ENCODE measurements at regions not wholly inside any gene's neighbourhood (a gene's known extent, or its start where the extent isn't known, plus 50 kb on each side); places are given as distances from the start of the nearest gene placed in this dataset.

DNA sequence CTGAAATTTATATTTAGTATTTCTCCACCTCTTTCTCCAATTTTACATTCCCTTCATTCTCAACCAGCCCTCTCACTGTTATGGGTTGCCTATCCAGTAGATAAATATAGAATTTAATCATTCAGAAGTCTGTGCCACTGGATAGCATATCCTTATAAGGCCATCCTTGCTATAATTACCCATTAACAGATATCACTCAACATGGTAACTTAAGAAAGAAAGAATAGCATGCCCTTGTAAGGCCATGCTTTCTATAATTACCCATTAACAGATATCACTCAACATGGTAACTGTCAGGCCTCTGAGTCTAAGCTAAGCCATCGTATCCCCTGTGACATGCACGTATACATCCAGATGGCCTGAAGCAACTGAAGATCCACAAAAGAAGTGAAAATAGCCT is 1137.4 kb upstream of the FAM98A start:
- TF ChIP-seq, protein P1, sequence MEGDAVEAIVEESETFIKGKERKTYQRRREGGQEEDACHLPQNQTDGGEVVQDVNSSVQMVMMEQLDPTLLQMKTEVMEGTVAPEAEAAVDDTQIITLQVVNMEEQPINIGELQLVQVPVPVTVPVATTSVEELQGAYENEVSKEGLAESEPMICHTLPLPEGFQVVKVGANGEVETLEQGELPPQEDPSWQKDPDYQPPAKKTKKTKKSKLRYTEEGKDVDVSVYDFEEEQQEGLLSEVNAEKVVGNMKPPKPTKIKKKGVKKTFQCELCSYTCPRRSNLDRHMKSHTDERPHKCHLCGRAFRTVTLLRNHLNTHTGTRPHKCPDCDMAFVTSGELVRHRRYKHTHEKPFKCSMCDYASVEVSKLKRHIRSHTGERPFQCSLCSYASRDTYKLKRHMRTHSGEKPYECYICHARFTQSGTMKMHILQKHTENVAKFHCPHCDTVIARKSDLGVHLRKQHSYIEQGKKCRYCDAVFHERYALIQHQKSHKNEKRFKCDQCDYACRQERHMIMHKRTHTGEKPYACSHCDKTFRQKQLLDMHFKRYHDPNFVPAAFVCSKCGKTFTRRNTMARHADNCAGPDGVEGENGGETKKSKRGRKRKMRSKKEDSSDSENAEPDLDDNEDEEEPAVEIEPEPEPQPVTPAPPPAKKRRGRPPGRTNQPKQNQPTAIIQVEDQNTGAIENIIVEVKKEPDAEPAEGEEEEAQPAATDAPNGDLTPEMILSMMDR (IDR thresholded peaks at IDR 0.05; ENCODE audit: control extremely low read depth in 1 of 3, insufficient read depth in 1 of 3, low read depth in 1 of 3, low read length in 3 of 3), result no peak
- TF ChIP-seq TAF1 (IDR thresholded peaks at IDR 0.05; ENCODE audit: low read depth, low read length), result no peak
- TF ChIP-seq ZNF274 (IDR thresholded peaks at IDR 0.05; ENCODE audit: borderline replicate concordance, extremely low read depth, low read length), result no peak
- TF ChIP-seq POLR2A (IDR thresholded peaks at IDR 0.05; ENCODE audit: control extremely low read depth in 1 of 2, low read depth in 2 of 2, low read length in 2 of 2), result no peak
- TF ChIP-seq ATF3 (IDR thresholded peaks at IDR 0.05; ENCODE audit: insufficient read depth, low read depth, low read length), result no peak
- no peak for TF ChIP-seq EGR1 (IDR thresholded peaks at IDR 0.05; ENCODE audit: borderline replicate concordance, low read depth, low read length)
- TF ChIP-seq SP2 (IDR thresholded peaks at IDR 0.05; ENCODE audit: low read length), result no peak
- TF ChIP-seq KDM5A (IDR thresholded peaks at IDR 0.05; ENCODE audit: low read length), result no peak
- TF ChIP-seq EZH2 (IDR thresholded peaks at IDR 0.05; ENCODE audit: low read depth, low read length, severe bottlenecking), result no peak
- no peak for TF ChIP-seq SRF (IDR thresholded peaks at IDR 0.05; ENCODE audit: low read depth, low read length)
- no peak for TF ChIP-seq HDAC6 (IDR thresholded peaks at IDR 0.05; ENCODE audit: low read depth, low read length)
- TF ChIP-seq HDAC2 (IDR thresholded peaks at IDR 0.05; ENCODE audit: borderline replicate concordance in 1 of 2, low read depth in 2 of 2, low read length in 2 of 2), result no peak
- TF ChIP-seq GTF2F1 (IDR thresholded peaks at IDR 0.05; ENCODE audit: borderline replicate concordance, low read depth, low read length), result no peak

Measured in H1 (cell line).